GM18517 (cell line): ENCODE measurements at regions not wholly inside any gene's neighbourhood (a gene's known extent, or its start where the extent isn't known, plus 50 kb on each side); places are given as distances from the start of the nearest gene placed in this dataset.
"Not testable (repeated sequence)": the region's sequence is repeated elsewhere in the genome, so short reads cannot be mapped to it uniquely, and the experiment has no call there.

Experiments
- ATAC-seq: cut with Tn5 transposase; IDR thresholded peaks from one replicate; pipeline ENCODE4 v1.9.1; 2021; ENCODE audit warnings: mild to moderate bottlenecking, moderate library complexity; ENCODE audit not compliant: unreplicated experiment

DNA sequence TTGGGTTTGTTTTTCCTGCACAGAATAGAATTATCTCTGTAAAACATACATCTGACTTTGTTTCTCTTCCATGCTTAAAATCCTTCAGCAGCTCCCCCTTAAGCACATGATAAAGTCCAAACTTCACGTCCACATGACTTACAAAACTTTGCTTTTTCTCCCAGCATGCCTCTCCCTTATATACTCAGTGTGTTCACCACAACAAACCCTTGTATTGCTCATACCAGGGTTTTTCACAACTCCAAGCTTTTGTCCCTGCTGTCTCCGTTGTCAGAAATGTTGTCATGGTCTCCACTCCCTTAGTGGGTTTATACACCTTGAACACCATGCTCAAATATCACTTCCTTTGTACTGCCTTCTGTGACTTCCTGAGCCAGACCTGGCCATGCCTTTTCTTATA, 91.1 kb upstream of the MITF start:
- ATAC-seq, result no peak

GRCh38 chr3:69647511-69648110, 91.7 kb upstream of the MITF start:
- ATAC-seq, result no peak

DNA sequence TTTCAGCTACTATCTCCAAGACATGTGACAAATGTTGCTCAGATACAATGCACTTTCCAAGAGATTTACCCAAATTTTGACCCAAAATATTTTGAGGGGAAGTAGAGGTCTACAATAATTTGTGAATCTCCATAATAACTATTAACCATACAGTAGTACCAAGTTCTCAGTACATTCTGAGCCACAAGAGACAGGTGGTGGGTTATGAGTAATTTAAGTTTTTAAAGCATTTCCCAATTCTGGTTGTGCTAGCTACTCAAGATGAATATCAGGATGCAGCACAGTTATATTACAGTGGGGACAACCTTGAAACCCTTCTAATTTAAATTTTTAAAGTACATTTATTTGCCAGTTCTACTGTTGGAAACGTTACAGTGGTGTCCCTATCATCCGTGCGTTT, 92.2 kb upstream of the MITF start:
- ATAC-seq, result no peak

DNA sequence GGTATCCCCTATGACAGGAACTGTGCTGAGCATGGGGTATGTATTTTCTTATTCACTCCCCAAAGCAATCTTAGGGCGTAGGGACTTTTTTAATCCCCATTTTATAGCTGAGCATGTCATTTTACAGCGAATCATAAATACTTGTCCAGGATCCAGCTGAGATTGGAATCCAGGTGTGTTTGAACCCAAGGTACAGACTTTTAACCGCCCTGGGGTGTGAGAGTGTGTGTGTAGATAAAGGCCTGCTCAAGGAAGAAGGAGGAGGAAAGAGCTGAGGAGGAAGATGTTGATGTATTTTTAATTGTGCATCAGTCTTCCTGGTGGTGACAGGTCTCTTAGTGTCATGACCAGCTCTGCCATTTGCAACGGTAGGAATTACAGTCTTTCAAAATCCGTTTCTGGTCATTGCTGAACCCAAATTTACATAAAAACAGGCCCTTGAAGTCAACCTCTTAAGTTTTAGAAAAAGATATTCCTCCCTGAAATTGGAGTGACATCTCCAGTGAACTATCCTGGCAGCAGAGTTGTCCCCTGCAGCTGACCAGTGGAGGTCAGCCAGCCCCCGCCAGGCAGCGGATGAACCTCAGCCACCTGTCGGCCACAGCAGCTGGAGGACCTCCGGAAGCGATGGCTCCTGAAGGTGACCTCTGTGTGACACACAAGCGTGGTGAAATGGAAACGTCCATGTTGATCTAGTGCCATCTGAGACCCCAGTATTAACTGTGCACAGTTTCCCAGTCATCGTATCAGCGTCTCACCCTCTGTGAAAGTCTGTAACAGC, 92.8 kb upstream of the MITF start:
- ATAC-seq, result no peak

DNA sequence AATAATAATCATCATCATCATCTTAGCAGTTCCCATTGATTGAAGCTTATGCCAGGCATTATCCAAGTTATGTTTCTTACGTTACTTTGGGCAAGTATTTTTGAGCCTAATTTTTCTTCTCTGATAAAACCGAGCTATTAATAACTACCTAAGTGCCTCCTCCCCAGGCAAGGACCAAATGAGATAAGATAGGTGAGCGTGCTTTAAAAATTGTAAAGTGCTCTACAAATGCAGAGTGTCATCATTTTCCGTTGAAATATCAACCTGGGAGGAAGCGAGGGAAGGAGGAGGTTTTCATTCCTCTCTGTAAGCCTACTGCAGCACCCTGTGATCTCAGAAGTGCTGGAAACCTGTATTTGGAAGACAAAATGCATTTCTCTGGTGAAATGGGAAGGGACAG, 96.7 kb upstream of the MITF start:
- no peak for ATAC-seq

DNA sequence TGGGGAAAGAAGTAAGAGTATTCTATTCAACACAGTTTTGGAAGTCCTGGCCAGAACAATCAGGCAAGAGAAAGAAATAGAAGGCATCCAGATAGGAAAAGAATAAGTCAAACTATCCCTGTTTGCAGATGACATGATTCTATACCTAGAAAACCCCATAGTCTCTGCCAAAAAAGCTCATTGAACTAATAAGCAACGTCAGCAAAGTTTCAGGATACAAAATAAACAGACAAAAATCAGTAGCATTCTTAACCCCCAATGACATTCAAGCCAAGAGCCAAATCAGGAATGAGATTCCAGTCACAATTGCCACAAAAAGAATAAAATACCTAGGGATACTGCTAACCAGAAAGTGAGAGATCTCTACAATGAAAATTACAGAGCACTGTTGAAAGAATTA, 99.4 kb upstream of the MITF start:
- ATAC-seq, result no peak

DNA sequence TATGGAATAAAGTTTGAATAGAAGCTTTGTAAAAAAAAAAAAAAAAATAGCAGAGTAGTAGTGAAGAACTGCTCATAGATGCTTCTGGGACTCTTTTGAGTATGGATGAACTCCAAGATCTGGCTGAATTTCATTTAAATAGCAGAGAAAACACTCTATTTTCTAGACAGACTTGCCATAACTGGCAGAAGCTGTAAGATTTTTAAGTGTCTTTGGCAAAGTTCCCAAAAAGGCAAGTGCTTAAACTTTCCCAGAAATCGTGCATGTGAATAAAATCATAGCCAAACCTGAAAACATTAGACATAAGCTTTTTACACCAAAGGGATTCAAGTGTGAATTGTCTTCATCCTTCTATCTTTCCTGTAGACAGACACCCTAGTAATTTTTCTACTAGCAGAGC, 110.3 kb upstream of the MITF start:
- no peak for ATAC-seq

DNA sequence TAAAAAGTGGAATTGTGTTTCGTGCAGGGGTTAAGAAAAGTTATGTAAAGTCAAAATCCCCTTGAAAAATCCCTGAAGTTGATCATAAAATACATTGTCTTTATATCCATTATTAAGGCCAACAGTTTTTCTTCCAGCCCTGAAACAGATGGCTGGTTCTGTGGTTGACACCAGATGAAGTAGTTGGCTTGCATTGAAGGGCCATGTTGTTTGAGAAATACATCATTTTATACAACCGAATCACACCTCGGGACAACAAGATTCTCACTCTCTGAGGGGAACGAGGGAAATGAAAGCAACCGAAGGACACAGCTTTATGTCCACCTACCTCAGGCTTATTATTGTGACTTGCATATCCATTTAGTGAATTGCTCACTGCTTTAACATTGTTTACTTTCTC, 126.0 kb upstream of the MITF start:
- no peak for ATAC-seq

DNA sequence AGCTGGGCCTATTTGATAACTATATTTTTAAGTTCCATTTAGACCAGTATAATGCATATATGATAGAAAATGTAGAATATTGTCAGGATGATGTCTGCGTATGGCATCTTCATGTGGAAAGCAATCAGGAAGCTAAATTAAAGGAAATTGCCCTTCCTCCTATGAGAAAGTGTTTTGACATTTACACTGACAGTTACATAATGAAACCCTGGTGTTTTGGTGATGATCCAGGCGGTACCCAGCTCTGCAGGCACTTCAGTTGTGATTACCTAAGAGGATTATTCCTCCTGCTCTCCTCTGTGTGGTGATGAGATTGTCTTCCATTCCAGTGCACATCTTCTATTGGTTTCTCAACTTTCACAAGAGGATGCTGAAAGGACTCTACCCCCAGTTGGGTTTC, 126.5 kb upstream of the MITF start:
- ATAC-seq, result no peak

DNA sequence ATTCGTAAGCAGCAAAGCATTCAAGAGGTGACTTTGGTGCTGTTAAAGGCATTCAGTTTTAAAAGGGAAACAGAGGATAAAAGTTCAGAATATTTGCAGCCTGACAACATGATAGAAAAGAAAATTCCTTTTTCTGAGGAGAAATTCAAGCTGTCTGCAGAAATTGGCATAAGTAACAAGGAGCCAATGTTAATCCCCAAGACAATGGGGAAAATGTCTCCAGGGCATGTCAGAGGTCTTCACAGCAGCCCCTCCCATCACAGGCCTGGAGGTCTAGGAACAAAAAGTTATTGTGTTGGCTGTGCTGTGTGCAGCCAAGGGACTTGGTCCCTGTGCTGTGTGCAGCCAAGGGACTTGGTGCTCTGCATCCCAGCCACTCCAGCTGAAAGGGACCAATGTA, 129.7 kb upstream of the MITF start:
- not testable (repeated sequence) for ATAC-seq

DNA sequence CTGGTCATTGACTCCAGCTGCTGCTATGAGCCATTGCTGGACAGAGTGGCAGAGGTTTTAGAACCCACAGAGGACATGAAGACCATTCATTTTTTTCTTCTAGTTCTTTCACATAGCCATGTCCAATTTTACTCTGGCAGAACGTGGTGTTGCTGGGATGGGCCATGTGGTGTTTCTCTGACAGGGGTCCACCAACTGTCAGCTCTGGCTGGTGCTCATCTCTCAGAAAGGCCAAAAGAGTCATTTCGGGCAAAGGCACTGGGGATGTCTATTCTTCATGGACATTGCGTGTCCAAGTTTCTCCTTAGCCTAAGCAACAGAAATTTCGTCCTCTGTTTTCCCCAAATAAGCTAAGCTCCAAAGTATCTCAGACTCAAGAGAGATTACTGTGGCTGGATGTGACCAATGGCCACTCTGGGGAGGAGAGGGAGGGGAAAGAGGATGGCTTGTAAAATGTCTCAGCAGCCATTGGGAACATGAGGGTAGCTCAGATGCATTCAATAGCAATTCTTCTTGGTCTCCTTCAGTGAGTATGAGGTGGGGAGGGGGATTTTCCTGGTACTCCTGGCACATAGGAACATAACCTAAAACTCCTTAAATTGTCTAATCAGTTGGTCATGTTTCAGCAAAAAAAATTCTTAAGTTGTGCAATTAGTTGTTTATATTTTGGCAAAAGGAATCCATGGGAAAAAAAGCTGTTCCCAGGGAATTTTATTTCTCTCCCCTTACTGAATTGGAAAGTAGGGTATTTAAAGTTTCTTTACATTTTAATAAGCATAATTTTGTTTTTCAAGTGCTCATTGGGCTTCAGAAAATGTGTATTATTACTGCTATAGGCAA, 131.6 kb upstream of the MITF start:
- ATAC-seq, result no peak

- ATAC-seq, result no peak
These were observed 133.4 kb upstream of the MITF start for GRCh38 chr3:69605867-69606266.

DNA sequence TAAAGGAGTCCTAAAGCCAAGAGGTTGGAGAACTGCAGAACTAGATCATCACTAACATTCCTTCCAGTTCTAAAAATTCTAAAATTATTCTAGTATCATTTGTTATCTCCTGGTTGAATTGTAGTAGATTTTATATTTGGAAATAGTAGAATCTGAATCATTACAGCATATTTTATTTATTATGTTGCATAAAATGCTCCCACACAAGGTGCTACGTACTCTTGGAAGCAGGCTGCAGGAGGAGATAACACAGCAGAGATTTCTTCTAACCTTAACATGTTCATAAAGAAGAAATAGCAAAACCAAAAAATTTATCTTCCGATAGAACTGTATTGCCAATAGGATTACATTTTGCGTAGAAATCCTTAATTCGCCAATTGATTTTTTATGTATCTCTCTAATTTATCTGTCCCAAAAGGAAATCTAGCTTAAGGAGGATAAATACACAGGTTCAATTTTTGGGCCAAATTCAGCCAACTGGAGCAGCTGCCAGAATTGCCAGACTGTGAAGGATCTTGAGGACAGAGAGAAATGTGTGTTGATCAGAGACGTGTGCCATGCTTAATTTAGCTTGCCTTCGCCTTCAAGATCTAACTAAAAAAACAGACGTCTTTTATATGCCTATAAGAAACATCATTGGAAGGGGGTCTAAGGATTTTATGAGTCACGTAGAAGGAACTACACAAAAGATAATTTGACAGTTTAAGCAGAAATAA, 134.4 kb upstream of the MITF start:
- ATAC-seq, result no peak

DNA sequence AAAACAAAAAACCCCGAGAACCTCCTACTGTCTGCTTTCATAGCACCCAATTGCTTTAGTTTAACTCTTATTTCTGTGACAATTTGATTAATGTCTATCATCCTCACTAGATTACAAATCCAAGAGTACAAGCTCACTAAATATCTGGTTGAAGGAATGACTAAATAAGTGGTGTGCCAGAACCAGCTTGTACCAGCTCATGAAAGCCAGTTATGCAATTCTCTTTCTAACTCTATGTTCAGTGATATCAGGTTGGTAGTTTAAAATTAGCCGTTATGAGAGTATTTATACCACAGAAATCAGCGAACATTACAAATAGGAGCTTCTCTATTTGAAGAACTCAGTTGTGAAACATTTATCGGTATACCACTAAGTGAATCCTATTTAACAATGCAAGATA, 137.2 kb upstream of the MITF start:
- no peak for ATAC-seq

GRCh38 chr3:69594286-69594685, 145.0 kb upstream of the MITF start:
- ATAC-seq, result no peak

DNA sequence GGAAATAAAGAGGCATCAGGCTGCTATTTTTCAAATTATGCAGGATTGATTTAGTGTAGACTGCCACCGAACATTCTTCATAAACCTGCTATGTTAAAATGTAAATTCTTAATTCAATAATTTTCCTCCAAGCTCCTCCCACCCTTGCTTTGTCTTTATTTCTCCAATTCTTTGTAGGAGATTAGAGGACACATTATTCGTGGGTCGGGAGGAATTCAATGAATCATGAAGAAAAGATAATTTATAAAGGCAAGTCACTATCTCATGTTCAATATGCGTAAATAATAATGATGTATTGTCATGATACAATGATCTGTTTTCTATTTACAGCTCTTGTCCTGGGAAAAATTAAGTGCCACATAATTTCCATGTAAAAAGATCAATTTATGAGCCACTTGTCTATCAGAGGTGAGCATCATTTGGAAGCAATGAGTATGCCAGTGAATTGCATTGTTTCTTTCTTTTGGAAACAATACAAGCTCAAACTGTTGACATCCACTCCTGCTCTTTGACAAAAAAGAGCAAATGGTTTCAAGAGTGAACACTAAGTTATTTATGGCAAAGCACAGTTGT, 148.0 kb upstream of the MITF start:
- ATAC-seq, result no peak

DNA sequence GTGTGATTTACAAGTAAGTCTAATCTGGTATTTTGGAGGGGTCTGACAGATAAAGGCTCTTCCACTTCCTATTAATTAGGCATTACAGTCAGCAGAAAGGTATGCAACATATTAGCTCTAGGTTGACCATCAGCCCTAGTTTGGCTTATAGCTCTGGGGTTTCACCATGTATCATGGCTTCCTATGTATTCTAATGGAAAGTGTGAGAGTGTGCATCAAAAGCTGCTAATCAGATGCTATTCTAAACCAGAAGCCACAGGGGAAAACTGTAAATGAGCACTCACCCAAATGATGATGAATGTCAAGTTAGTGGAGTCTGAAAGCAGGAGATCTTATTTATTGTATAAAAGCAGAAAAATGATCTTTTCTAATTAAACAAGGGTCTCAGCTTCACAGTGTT, 149.2 kb upstream of the MITF start:
- no peak for ATAC-seq

- no peak for ATAC-seq
These were observed 151.1 kb upstream of the MITF start for GRCh38 chr3:69588170-69588569.

DNA sequence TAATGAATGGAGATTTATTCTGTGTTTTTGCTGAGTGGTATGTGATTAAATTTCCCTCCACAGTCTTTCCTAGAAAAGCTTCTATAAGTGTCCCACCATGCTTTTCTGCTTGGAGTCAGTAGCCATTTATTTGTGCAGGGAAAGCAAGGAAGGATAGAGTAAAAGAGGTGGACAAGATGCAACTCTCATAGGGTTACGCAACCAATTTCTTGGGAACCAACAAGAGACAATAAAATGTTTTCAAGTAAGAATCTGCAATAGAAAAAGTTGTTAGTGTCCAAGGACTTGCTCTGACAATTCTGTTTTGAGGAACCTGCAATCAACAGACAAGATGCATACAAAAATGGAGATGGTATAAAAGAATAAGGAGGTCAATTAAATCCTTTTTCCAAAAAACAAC, 153.8 kb upstream of the MITF start:
- ATAC-seq, result no peak

GRCh38 chr3:69582044-69582443, 157.2 kb upstream of the MITF start:
- ATAC-seq, result no peak
